NCI-H187 (cell line): ENCODE measurements at regions not wholly inside any gene's neighbourhood (a gene's known extent, or its start where the extent isn't known, plus 50 kb on each side); places are given as distances from the start of the nearest gene placed in this dataset.
"Not testable (repeated sequence)": the region's sequence is repeated elsewhere in the genome, so short reads cannot be mapped to it uniquely, and the experiment has no call there.

ENCODE experiments used
- DNase-seq, 2 experiments: peaks; one replicate each; lab custom pipeline; 2025; lab: John Stamatoyannopoulos, UW

DNA sequence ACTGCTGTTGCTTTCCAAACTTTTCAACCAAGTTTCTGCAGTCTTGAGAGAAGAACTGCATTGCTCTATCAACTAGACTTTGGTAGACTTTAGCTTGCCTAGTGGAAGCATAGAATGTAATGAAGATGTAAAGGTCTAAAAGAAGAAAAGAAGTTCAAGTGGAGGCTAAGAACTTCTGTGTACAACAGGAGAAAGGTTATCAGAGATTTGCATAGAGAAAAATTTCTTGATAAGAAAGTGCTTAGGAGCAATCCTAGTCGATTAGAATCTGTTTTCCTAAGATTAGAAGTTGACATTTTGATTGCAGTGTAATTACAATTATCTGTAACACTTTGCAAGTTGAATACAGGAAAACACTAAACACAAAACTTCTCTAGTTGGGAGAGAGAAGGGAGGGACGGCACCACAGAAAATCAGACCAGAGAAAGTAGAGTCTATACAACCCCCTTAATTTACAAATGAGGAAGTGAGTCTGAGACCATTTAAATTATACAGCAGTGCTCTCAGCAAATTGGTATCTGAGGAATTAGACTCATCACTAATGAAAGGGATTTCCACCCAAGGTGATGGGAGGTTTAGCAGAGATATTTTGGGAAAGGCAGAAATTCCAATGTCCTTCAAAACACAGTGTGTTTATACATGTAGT, 194.3 kb upstream of the MARCKS start:
- DNase-seq, result no peak

DNA sequence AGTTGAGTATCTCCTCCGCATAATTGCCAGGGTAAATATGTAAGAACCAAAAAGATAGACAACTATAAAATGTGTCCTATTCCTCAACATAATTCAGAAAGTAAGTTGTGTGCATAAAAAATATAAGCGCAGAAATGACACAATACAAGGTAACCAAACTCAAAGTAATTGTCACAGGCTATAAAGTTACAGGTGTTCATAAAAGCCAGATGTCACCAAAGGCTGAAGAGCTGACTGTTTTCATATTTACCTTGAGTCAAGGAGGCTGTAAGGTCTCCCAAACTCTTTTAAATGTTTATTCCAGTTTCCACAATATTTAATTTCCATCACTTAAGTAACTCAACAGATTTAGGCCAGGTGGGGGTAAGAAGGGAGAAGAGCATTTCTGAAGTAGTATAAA, 192.2 kb upstream of the MARCKS start:
- no peak for DNase-seq

DNA sequence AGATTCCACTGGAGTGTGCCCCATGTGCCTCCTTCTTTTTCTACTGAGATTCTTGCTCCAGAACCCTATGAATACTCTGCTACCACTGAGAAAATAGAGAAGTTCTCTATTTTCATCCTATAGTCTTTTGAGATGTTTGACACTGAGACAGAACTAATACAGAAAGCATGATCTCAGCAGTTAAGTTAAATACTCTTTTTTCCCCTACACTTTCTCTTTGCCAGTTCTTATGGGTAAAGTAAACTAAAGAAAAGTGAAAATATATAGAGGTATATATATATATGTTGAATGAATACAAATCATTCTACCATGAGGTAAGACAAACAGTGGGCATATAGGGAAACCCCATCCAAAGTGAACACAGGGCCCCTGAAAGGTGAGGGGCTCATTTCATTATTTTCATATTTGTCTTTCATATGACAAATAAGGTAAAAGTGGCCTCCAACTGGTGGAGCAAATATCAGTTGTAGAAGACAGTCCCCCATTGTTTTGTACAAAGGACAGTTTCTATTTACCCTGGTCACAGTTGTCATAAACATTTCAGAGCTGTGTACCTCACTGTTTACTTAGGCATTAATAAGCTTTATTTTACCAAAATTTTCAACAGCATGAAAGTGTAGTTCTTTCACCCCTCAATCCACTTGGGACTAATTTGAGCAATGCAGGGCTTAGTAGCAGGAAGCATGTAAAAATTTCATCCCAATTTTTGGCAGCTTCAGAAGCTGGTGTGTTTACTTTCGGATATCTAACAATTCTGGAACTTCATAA, 188.3 kb upstream of the MARCKS start:
- DNase-seq, result no peak

DNA sequence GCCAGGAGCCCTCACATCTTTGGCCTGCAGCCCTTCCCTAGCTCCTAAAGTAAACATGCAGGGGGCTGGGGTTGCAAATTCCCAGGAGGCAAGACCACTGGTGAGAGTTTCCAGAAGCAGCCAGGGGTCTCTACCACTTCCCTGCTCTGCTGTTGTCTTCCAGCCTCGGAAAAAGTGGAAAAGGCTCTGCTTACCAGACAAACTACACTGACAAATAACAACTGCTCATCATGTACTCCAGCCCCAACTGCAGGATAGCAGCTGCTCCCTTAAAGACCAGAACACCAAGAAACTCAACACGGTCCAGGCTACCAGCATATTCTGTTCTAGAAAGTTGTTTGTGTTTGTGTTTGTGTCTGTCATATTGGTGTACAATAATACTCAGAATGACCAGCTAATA, 187.5 kb upstream of the MARCKS start:
- DNase-seq, result no peak

DNA sequence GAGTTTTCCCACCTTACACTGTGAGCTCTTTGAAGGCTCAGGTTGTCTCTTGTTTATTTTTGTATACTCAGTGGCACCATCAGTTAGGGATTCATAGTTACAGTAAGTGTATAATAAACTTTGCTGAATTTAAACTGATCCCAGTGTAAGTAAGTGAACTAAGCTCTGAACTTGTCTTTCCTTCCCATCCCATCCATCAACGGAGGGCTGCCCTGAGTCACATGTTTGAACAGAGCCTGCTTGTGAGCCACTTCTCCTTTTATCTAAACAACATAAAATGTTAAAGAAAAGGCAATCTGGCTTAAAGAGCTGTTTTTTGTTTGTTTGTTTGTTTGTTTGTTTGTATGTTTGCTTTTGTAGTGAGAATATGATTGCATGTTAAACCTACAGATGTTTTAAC, 185.7 kb upstream of the MARCKS start:
- DNase-seq, result no peak

DNA sequence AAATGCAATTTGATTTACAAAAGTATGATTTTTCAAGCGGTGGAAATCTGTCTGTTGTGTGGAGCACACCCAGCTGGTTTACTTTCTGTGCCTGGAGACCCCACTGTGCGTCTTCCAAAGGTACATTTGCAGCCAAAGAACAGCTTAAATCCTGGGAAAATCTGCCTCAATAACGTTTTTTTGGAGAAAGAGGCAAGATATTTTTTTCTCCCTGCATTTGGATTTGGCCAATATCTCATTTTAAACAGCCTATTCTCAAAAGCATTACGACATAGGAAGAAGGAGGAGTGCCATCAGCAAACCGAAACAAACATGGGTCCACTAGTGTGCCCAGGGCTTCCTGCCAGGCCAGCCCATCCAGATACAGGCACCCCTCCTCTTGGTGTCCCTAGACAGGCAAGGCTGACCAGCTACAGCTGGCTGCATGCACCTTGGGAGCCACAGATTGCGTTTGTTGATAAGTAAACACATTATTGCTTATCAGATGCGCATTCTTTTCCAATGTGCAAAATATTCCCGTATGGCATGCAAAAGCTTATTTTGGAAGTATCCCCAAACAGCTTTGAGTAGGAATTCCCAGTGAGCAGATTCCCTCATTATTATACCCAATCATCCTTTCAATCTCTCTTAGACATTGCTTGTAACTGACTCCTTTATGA, 184.5 kb upstream of the MARCKS start:
- no peak for DNase-seq

DNA sequence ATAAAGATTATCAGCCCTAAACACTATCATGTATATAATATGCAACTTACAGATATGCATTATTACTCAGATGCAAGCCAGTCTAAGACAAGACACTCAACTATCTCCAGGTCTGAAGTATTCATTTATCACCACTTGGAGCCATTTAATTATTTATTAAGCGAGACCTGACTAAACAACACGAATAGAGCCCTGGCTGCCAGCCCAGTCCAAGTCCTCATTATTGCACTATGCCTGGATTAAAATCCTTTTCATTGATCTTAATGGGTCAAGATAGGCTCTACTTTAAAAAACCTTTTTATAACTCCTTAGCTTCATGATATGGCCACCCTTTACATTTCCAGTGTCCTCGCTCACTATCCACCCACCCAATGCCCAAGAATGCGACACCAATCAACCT, 183.1 kb upstream of the MARCKS start:
- no peak for DNase-seq

DNA sequence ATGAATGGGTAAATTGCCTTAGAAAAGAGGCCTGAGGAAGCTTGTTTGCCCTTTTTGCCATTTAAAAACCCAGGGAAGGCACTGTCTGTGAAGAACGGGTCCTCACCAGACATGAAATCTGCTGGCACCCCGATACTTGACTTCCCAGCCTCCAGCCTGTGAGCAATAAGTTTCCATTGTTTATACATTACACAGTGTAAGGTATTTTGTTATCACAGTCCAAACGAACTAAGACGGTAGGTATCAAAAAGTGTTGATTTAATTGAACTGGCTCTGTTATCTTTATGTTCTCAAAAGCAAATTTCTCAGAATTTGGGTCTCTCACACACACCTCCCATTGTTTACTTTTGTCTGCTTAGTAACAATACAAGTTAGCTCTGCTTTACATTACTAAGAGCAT, 181.1 kb upstream of the MARCKS start:
- no peak for DNase-seq

DNA sequence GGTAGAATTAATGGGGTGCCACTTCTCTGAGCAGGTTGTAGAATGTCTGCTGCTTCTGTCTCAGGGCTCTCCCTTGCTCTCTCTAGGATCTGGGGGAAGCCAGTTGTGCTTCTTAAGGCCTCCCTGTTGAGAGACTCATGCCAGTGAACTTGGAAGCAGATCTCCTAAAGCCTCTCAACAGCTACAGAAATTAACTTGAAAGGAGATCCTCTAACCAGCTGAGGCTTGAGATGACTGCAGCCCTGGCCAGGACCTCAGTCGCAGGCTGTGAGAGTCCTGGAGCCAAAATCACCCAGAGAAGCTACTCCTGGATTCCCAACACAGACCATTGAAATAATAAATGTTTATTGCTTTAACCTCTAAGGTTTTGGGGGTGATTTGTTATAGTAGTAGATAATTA, 180.2 kb upstream of the MARCKS start:
- no peak for DNase-seq

DNA sequence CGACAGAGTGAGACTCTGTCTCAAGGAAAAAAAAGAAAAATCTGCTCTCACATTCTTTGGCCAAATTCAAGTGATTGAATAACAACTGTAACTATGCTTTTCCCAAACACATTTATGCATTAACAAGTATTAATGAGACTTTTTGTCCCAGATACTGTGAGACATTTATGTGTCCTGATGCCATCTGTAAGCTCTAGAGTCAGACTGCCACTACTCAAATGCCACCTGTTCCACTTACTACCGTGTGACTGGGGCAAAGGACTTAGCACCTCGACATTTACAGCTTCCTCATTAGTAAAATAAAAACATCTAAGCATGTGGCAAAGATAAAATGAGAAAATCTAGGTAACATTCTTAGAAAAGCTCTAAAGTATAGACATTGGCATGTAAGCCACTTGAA, 178.1 kb upstream of the MARCKS start:
- DNase-seq, result no peak

DNA sequence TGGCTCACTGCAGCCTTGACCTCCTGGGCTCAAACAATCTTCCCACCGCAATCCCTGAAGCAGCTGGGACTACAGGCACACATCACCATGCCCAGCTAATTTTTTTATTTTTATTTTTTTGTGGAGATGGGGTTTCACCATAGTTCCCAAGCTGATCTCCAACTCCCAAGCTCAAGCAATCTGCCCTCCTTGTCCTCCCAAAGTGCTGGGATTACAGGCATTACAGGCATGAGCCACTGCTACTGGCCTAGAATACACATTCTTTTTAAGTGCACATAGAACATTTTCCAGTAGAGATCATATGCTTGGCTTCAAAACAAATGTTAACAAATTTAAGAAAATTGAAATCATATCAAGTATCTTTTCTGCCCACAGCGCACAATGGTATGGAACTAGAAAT, 176.8 kb upstream of the MARCKS start:
- DNase-seq, result no peak

DNA sequence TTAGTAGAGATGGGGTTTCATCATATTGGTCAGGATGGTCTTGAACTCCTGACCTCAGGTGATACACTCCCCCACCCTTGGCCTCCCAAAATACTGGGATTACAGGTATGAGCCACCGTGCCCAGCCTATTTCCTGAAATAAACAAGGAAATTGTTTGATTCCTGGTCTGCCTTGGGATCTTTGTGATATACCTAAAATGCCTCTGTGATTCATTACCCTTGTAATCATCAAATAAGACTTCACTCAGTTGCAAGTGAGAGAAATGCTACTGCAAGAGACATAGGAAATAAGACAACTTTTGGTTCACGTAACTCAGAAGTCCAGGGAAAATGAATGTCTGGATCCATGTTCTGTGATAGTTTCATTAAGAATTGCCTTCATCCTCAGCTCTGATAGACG, 173.2 kb upstream of the MARCKS start:
- no peak for DNase-seq

DNA sequence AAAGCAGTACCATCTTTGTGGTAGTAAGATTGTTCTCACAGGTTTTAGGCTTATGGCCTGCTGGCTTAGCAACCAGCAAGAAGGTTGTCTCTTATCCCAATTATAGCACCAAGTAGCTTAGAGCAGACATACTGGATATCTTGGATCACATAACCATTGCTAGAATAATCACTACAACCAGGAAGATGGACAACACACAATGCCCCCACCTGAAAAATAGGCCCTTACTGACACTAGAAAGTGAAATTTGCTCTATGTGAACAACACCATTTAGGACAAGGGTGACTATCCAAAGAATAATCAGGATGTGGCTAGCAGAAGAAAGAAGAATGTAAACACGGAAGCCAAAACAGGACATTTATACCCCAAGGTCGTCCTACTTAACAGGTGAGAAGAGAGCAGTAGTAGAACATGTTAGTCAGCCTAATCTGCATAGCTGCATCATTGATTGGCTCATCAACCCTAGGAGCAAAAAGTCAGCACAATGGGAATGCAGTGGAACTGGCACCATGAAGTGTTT, 172.7 kb upstream of the MARCKS start:
- no peak for DNase-seq

DNA sequence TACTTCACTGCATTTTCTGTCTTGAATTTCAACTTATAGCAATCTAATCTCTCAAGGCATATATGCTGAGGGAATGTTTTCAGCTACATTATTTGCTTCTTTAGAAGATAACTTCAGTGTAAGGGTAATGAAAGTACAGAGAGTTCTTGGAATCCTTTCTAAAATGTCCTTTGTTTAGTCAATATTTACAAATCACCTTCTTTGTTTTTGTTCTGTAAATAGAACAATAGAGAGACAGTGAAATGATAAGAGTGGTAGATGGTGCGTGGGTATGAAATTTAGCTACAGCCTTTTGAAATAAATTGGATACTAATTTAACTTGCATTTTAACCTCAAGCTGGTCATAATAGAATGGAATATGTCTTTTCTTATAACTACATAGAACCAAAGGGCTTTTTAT, 171.1 kb upstream of the MARCKS start:
- DNase-seq, result no peak

DNA sequence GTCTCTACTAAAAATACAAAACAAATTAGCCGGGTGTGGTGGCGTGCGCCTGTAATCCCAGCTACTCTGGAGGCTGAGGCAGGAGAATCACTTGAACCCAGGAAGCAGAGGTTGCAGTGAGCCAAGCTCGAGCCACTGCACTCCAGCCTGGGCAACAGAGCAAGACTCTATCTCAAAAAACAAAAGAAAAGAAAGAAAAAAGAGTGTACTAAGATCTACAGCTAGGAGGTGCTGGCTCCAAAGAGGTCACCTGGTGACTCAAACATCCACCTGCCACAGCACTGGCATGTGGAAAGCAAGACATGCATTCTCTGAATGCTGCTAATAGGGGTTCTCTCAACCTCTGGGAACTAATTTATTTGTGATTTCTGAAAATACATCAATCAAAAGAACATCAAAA, 167.5 kb upstream of the MARCKS start:
- DNase-seq, result not testable (repeated sequence)

DNA sequence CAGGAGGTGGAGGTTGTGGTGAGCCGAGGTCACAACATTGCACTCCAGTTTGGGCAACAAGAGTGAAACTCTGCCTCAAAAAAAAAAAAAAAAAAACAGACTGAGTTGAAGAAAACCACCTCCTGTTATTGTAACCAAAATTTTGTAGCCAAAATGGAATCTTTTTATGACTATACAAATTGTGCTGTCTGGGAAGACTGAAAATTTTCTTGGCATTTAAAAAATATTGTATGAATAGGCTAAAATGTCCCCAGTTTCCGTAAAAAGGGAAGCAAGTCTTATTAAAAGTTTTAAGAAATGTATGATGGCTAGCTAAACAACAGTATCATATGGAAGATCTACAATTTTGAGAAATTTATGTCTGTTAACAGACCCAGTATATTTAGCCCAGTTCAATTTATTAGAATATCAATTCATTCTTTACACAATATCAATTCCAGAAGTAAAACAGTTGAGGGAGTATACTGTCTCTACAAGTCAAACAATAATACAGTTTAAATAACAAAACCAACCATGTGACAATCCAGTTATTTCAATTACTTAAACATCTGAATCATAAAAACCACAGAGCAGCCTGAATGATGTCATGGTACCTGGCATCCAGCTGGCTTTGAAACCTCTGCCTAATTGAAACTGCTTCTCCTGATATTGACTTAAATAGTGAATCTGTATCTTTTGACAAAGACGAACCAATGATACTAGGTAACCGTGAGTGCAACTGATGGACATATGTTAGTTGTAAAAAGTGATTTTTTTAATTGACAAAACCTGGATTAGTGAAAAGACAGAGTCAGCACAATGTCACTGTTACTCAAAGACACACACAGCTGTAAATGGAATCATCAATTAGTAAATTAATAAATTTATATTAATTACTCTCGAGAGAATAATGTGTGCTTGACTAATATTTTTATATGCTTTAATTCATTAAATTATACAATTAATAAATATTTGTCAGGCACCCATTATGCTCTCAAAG, 166.6 kb upstream of the MARCKS start:
- no peak for DNase-seq

DNA sequence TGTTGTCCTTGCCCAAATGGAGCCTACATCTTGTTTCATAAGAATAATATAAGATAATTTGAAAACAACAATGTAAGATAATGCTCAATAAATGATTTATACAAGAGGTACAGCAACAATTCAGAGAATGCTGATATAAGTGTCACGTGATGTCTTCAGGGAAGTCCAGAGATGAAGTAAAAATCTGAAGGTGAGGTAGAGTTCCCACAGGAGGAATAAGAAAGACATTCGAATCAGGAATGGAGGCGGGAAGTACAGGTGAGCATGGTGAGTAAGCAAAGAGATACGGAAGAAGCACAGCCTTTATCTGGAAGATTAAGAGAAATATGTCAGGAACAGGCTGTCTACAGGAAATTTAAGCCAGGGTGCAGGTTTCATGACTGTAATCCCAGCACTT, 165.9 kb upstream of the MARCKS start:
- DNase-seq, result no peak

DNA sequence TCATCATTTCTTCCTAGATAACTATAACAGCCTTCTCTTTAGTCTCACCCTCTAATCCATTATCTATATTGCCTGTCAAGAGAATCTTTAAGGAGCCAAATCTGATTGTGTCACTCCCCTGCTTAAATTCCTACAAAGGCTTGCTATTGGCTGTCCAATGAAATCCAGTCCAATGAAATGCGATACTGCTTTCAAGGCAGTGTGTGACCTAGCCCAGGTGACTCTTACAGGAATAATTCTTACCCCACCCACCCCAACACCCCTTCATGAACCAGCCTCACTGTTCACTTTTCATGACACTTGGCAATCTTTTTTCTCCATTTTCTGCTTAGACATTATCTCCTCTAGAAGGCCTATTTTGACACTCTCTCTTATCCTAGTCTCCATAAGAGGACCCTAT, 163.3 kb upstream of the MARCKS start:
- no peak for DNase-seq

DNA sequence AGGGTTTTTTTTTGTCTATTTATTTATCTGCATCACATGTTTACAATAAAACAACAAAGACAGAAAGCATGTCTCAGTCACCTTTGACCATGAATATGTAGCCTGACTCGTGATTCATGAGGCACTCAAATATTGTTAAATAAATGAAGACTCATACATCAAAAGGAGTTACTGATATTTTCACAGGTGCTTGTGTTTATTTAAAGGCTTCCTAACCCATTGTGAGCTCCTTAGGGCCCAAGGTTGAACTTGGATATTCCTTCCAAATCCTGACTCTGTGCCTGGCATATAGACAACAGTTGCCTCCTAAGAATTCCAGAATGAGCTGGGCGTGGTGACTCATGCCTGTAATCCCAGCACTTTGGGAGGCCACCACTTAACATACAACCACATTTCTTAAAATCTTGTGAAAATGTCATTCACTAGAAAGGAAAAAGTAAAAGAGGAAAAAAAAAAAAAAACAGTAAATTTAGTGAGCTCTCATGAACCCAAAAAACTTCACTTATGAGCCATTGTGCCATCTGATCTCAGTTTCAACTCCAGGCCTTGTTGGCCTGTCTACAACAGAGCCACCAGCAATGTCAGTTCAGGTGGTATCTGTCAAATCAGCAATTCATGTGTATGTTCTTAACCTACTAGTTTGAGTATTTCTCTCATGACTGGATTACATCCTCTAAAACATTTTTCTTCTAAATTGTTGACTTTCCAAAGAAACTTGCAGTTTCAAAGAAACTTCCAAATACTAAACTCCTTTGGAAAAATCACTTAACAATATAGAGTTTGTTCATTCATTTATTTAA, 162.7 kb upstream of the MARCKS start:
- no peak for DNase-seq

DNA sequence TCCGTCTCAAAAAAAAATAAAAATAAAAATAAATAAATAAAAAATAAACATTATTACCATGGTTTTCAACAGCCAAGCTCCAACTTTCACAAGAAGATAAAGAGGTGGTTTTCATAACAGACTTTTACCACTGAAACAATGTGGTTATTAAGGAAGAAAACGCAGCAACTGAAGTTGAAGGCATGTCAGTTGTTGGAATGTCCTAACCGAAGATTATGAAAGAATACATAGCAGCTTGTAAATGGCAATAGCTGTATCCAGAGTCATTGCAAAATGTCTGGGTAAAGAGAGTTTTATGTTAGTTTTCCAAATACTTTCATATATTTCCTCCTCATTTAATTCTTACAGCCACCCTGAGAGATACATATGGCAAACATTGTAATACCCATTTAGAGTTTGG, 161.6 kb upstream of the MARCKS start:
- no peak for DNase-seq

DNA sequence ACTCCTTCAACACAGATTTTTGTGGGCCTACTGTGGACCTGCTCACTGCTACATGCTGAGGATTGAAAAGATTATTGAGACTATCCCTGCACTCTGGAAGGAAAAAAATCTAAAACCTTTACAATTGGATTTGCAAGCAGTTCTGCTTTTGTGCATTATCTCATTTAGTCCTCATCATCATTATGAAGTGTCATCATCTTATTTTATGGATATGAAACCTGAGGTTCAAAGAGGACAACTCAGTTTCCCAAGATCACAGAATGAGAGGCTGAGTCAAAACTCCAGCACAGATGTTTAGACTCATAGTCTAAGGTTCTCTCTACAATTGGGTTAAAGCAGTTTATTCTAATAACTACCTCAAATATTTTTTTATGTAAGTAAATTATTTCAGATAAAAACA, 160.2 kb upstream of the MARCKS start:
- DNase-seq, result no peak
